GM23248 (cell line): ENCODE measurements at regions not wholly inside any gene's neighbourhood (a gene's known extent, or its start where the extent isn't known, plus 50 kb on each side); places are given as distances from the start of the nearest gene placed in this dataset.

Experiments used
- DNase-seq: peaks from one replicate; pipeline ENCODE4 v3.0.0-alpha.2; 2015
- H2AFZ ChIP-seq: fragments of 200-600 bp; sonication (generic); 2 replicates; pipeline ENCODE4 v1.6.1; 2016; ENCODE audit warnings: antibody characterized with exemption
- H3F3A ChIP-seq: fragments of 200-600 bp; sonication (generic); 2 replicates; pipeline ENCODE4 v1.6.1; 2016; ENCODE audit warnings: mild to moderate bottlenecking, antibody characterized with exemption, mixed run types; ENCODE audit not compliant: insufficient read depth
- H3K27ac ChIP-seq: fragments of 200-600 bp; sonication (generic); 2 replicates; pipeline ENCODE4 v1.5.1; 2016; ENCODE audit warnings: mild to moderate bottlenecking
- H3K27me3 ChIP-seq: fragments of 200-600 bp; sonication (generic); replicated peaks from 2 replicates; pipeline ENCODE4 v1.6.1; 2016; ENCODE audit warnings: mild to moderate bottlenecking; ENCODE audit not compliant: insufficient read depth
- H3K36me3 ChIP-seq: fragments of 200-600 bp; sonication (generic); 2 replicates; pipeline ENCODE4 v1.6.1; 2016; ENCODE audit warnings: low read depth, mild to moderate bottlenecking
- H3K4me1 ChIP-seq: fragments of 200-600 bp; sonication (generic); 2 replicates; pipeline ENCODE4 v1.6.1; 2016; ENCODE audit warnings: mild to moderate bottlenecking; ENCODE audit not compliant: insufficient read depth
- H3K4me2 ChIP-seq: fragments of 200-600 bp; sonication (generic); one replicate; pipeline ENCODE4 v1.6.1; 2016; ENCODE audit warnings: mild to moderate bottlenecking; ENCODE audit not compliant: unreplicated experiment
- H3K4me3 ChIP-seq: fragments of 200-600 bp; sonication (generic); 2 replicates; pipeline ENCODE4 v1.5.1; 2016; ENCODE audit warnings: mild to moderate bottlenecking
- H3K79me2 ChIP-seq: fragments of 200-600 bp; sonication (generic); 2 replicates; pipeline ENCODE4 v1.6.1; 2016; ENCODE audit warnings: mild to moderate bottlenecking; ENCODE audit not compliant: insufficient read depth
- H3K9ac ChIP-seq: fragments of 200-600 bp; sonication (generic); 2 replicates; pipeline ENCODE4 v1.6.1; 2016; ENCODE audit warnings: mild to moderate bottlenecking
- H3K9me2 ChIP-seq: fragments of 200-600 bp; sonication (generic); 2 replicates; pipeline ENCODE4 v1.6.1; 2016; ENCODE audit warnings: mixed run types, mild to moderate bottlenecking, moderate library complexity; ENCODE audit not compliant: insufficient read depth
- H3K9me3 ChIP-seq: fragments of 200-600 bp; sonication (generic); one replicate; pipeline ENCODE4 v1.6.1; 2017; ENCODE audit warnings: low read depth
- H4K20me1 ChIP-seq: fragments of 200-600 bp; sonication (generic); 2 replicates; pipeline ENCODE4 v1.6.0; 2016; ENCODE audit not compliant: insufficient read depth
- EZH2 ChIP-seq: fragments of 200-600 bp; sonication (generic); IDR thresholded peaks from 2 replicates; pipeline ENCODE4 v1.6.1; 2018; ENCODE audit warnings: antibody characterized with exemption, mild to moderate bottlenecking; ENCODE audit not compliant: insufficient read depth, poor library complexity, severe bottlenecking
- EZH2phosphoT487 ChIP-seq: fragments of 200-600 bp; sonication (generic); IDR thresholded peaks from 2 replicates; pipeline ENCODE4 v1.6.1; 2018; ENCODE audit warnings: antibody characterized with exemption, moderate library complexity, mild to moderate bottlenecking, low read depth; ENCODE audit not compliant: insufficient read depth
- WGBS, 2 experiments: methylation state at CpG; one replicate each; pipeline ENCODE4 v1.1.6; 2015 to 2017; ENCODE audit warnings: low lambda C conversion rate in 2 of 2, low coverage in 1 of 2; ENCODE audit errors: missing lambda C conversion rate in 2 of 2; 5-methylcytosine and 5-hydroxymethylcytosine counted together
- in situ Hi-C: fragments of 300-500 bp; cut with MboI; formaldehyde crosslinking; loops from 2 replicates; pipeline ENCODE4 v1.15.0; 2020

DNA sequence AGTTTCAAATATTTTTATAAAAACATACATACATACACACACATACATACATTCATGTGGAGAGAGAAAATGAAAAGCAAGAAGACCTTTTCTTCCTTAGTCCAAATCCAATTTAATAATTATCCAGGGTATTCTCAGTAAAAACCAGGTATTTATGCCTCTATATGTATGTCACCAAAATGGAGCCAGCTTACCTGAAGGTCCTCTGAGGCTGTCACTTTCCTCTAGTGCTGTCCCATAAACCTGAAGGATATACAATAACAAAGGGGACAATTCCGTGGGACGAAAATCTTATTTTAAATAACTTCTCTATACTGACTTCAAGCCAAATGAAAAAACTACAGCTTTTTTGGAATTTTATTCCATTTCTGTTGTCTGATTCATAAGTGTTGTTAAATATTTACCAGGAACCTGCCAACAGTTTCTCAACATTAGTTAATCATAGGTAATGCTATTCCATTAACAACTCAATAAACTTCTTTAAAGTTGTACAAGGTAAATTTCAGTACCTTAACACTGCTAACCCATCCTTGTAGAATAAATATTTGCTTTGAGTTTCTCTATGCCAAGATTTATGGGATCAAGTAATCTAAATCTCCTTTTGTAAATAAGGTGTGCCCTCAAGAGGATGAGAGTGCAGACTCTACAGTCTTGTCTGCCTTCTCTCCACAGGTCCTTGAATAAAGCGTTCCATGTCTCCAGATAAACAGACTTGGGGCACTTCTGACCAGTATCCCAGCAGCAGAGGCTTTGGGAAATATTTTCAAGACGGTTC, 260.3 kb downstream of the AHR start:
- H3K4me2 ChIP-seq, result peak overlapping the region; percentile 58
- no peaks in the 10 kb centered on the region for H4K20me1 ChIP-seq
- no peaks in the 10 kb centered on the region for H3K9me2 ChIP-seq
- WGBS, 2 experiments, result 8 to 15% methylated on average over 4 of the region's 4 CpGs
- TF ChIP-seq EZH2phosphoT487 (no peak), EZH2 (no peak)
- in situ Hi-C loops, result no loop called here
- H3K36me3 ChIP-seq, result no peaks in the 10 kb centered on the region
- peaks cover 28% of the 10 kb centered on the region for H3F3A ChIP-seq
- H3K79me2 ChIP-seq, result no peaks in the 10 kb centered on the region
- no peak overlapping the region for H3K9ac ChIP-seq
- peaks cover 35% of the 10 kb centered on the region for H3K4me1 ChIP-seq
- H2AFZ ChIP-seq, result no peak overlapping the region
- H3K9me3 ChIP-seq, result no peaks in the 10 kb centered on the region
- H3K27me3 ChIP-seq, result no peaks in the 10 kb centered on the region
- H3K27ac ChIP-seq, result peak overlapping the region; percentile 61
- peak; percentile 72 for DNase-seq
- 0 out of 2 replicates have a peak overlapping the region, but pooled peaks have one; percentile 12 for H3K4me3 ChIP-seq

DNA sequence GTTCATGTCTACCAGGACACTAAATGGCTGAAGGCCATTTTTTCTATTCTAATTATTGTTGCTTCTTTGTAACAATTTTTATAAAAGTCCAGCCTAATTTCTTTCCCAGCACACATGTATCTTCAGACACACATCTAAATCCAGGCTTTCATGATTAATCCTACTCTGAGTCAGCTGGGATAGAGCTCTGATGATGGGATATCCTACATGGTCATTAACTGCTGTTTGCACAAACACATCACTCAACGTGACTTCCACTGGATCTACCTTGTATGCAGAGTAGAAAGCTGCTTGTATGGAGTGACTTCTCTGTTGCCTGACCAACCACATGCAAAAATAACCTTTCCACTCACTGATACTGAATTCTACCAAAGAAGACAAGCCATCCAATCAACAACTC, 260.9 kb downstream of the AHR start:
- DNase-seq, result peak; percentile 66
- peaks cover 28% of the 10 kb centered on the region for H3F3A ChIP-seq
- H3K79me2 ChIP-seq, result no peaks in the 10 kb centered on the region
- in situ Hi-C loops, result no loop called here
- no peaks in the 10 kb centered on the region for H4K20me1 ChIP-seq
- no peak overlapping the region for H3K4me3 ChIP-seq
- H3K36me3 ChIP-seq, result no peaks in the 10 kb centered on the region
- H3K9me2 ChIP-seq, result no peaks in the 10 kb centered on the region
- H3K27ac ChIP-seq, result peak overlapping the region; percentile 61
- no peak overlapping the region for H2AFZ ChIP-seq
- 0 to 13% methylated on average over 1 of the region's 1 CpG for WGBS, 2 experiments
- no peaks in the 10 kb centered on the region for H3K9me3 ChIP-seq
- peaks cover 35% of the 10 kb centered on the region for H3K4me1 ChIP-seq
- no peaks in the 10 kb centered on the region for H3K27me3 ChIP-seq
- TF ChIP-seq EZH2phosphoT487 (no peak), EZH2 (no peak)
- H3K9ac ChIP-seq, result no peak overlapping the region
- peak overlapping the region; percentile 58 for H3K4me2 ChIP-seq

DNA sequence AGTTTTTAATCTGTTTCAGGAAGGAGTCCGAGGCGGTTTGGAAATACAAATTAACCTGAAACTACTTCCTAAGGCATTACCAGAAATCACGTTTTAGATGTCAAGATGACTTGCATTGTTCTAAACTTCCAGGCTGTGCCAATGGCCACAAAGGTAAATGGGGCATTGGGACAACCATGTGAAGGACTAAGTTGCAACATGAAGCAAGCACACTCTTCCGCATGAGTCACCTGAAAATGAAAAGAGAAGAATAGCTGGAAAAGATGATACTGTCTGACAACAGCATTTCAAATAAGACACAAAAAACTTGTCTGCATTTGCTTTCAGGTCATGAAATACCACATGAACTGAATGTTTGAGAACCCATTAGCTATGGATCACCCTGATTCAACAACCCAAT, 262.1 kb downstream of the AHR start:
- Histone ChIP-seq H3K4me1 (peaks cover 43% of the 10 kb centered on the region), H3K9me3 (no peaks in the 10 kb centered on the region), H2AFZ (no peak overlapping the region), H3K36me3 (no peaks in the 10 kb centered on the region), H4K20me1 (no peaks in the 10 kb centered on the region), H3K4me3 (no peak overlapping the region), H3K27me3 (no peaks in the 10 kb centered on the region), H3F3A (peaks cover 37% of the 10 kb centered on the region), H3K27ac (no peak overlapping the region), H3K4me2 (no peak overlapping the region), H3K9me2 (no peaks in the 10 kb centered on the region), H3K9ac (no peak overlapping the region), H3K79me2 (no peaks in the 10 kb centered on the region)
- 96 to 97% methylated on average over 4 of the region's 4 CpGs for WGBS, 2 experiments
- peak; percentile 37 for DNase-seq
- TF ChIP-seq EZH2phosphoT487, result no peak
- no peak for TF ChIP-seq EZH2
- in situ Hi-C loops, result no loop called here

DNA sequence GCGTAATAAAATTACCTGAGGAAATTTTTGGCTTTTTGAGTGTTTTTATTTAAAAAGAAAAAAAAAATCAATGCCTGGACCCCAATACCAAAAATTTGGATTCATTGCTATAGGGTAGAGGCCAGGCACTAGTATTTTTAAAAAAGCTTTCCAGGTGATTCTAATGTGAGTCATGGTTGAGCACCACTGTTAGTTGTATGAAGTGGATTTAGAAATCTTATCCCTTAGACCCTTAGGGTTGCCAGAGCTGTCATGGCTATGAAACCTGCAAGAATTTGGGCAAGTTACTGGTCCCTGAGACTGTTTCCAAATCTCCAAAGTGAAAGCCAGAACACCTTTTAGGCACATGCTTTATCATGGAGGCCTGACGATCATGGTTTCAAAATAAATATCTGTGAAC, 262.5 kb downstream of the AHR start:
- TF ChIP-seq EZH2phosphoT487 (no peak), EZH2 (no peak)
- Histone ChIP-seq H3K36me3 (no peaks in the 10 kb centered on the region), H3K27me3 (no peaks in the 10 kb centered on the region), H2AFZ (no peak overlapping the region), H3K79me2 (no peaks in the 10 kb centered on the region), H3K4me2 (no peak overlapping the region), H3K27ac (no peak overlapping the region), H3K9ac (no peak overlapping the region), H3K4me1 (peaks cover 43% of the 10 kb centered on the region), H3K4me3 (no peak overlapping the region), H3K9me3 (no peaks in the 10 kb centered on the region), H4K20me1 (no peaks in the 10 kb centered on the region), H3F3A (peaks cover 37% of the 10 kb centered on the region), H3K9me2 (no peaks in the 10 kb centered on the region)
- WGBS, 2 experiments, result 100% methylated on average over 2 of the region's 2 CpGs
- in situ Hi-C loops, result no loop called here
- no peak for DNase-seq
